Smooth muscle cell (in vitro differentiated cells): ENCODE measurements at regions not wholly inside any gene's neighbourhood (a gene's known extent, or its start where the extent isn't known, plus 50 kb on each side); places are given as distances from the start of the nearest gene placed in this dataset.

ENCODE experiments used
- DNase-seq: peaks from one replicate; lab custom pipeline; 2025; ENCODE audit not compliant: unreplicated experiment; lab: John Stamatoyannopoulos, UW
- H2AFZ ChIP-seq: fragments of 200-600 bp; sonication (generic); 2 replicates; pipeline ENCODE4 v1.6.0; 2016; ENCODE audit warnings: antibody characterized with exemption, low read depth, mild to moderate bottlenecking
- H3F3A ChIP-seq: fragments of 200-600 bp; sonication (generic); 2 replicates; pipeline ENCODE4 v1.6.0; 2017; ENCODE audit warnings: antibody characterized with exemption, low read depth
- H3K27ac ChIP-seq: fragments of 200-600 bp; sonication (generic); 2 replicates; pipeline ENCODE4 v1.5.1; 2016; ENCODE audit warnings: low read depth, mild to moderate bottlenecking
- H3K27me3 ChIP-seq: fragments of 200-600 bp; sonication (generic); 2 replicates; pipeline ENCODE4 v1.6.1; 2016; ENCODE audit warnings: low read depth, mild to moderate bottlenecking
- H3K36me3 ChIP-seq: fragments of 200-600 bp; sonication (generic); 2 replicates; pipeline ENCODE4 v1.5.1; 2016; ENCODE audit warnings: low read depth
- H3K4me1 ChIP-seq: fragments of 200-600 bp; sonication (generic); 2 replicates; pipeline ENCODE4 v1.5.1; 2016; ENCODE audit warnings: low read depth
- H3K4me2 ChIP-seq: fragments of 200-600 bp; sonication (generic); 2 replicates; pipeline ENCODE4 v1.6.0; 2016; ENCODE audit warnings: mild to moderate bottlenecking
- H3K4me3 ChIP-seq: fragments of 200-600 bp; sonication (generic); 2 replicates; pipeline ENCODE4 v1.5.1; 2016; ENCODE audit warnings: mild to moderate bottlenecking
- H3K79me2 ChIP-seq: fragments of 200-600 bp; sonication (generic); 2 replicates; pipeline ENCODE4 v1.6.0; 2016; ENCODE audit warnings: low read depth, mild to moderate bottlenecking
- H3K9ac ChIP-seq: fragments of 200-600 bp; sonication (generic); 2 replicates; pipeline ENCODE4 v1.6.0; 2016; ENCODE audit warnings: low read depth
- H3K9me3 ChIP-seq: fragments of 200-600 bp; sonication (generic); replicated peaks from 2 replicates; pipeline ENCODE4 v1.5.1; 2016; ENCODE audit warnings: low read depth
- H4K20me1 ChIP-seq: fragments of 200-600 bp; sonication (generic); 2 replicates; pipeline ENCODE4 v1.6.0; 2016; ENCODE audit warnings: low read depth
- CTCF ChIP-seq: fragments of 200-600 bp; sonication (generic); IDR thresholded peaks from 2 replicates; pipeline ENCODE4 v1.5.1; 2017; ENCODE audit warnings: borderline replicate concordance, mild to moderate bottlenecking, antibody characterized with exemption; ENCODE audit not compliant: insufficient read depth, poor library complexity, severe bottlenecking
- WGBS: methylation state at CpG from one replicate; pipeline ENCODE4 v1.1.7; 2016; ENCODE audit warnings: low lambda C conversion rate; 5-methylcytosine and 5-hydroxymethylcytosine counted together

GRCh38 chr4:147044241-147044640, 98.6 kb upstream of the TTC29 start:
- Histone ChIP-seq H3K9ac (no peak overlapping the region), H3K4me2 (no peak overlapping the region), H2AFZ (no peak overlapping the region), H3F3A (no peaks in the 10 kb centered on the region), H4K20me1 (no peaks in the 10 kb centered on the region), H3K79me2 (no peaks in the 10 kb centered on the region), H3K4me3 (no peak overlapping the region), H3K4me1 (no peaks in the 10 kb centered on the region), H3K36me3 (no peaks in the 10 kb centered on the region), H3K27me3 (no peaks in the 10 kb centered on the region), H3K27ac (no peak overlapping the region), H3K9me3 (no peaks in the 10 kb centered on the region)
- TF ChIP-seq CTCF = no peak
- no peak for DNase-seq
- WGBS = 79% methylated on average over 4 of the region's 4 CpGs

- no peaks in the 10 kb centered on the region for H3K4me1 ChIP-seq
- no peak overlapping the region for H3K4me2 ChIP-seq
- TF ChIP-seq CTCF = no peak
- H3K4me3 ChIP-seq = no peak overlapping the region
- H3K79me2 ChIP-seq = no peaks in the 10 kb centered on the region
- H3K36me3 ChIP-seq = no peaks in the 10 kb centered on the region
- no peak for DNase-seq
- no peaks in the 10 kb centered on the region for H3K9me3 ChIP-seq
- H2AFZ ChIP-seq = no peak overlapping the region
- H4K20me1 ChIP-seq = no peaks in the 10 kb centered on the region
- H3F3A ChIP-seq = no peaks in the 10 kb centered on the region
- H3K27me3 ChIP-seq = no peaks in the 10 kb centered on the region
- H3K9ac ChIP-seq = no peak overlapping the region
- no peak overlapping the region for H3K27ac ChIP-seq
- 95% methylated on average over 5 of the region's 5 CpGs for WGBS
Observed at GRCh38 chr4:147049946-147050345, 104.3 kb upstream of the TTC29 start.

GRCh38 chr4:147050356-147050765, 104.7 kb upstream of the TTC29 start:
- H3K4me3 ChIP-seq = no peak overlapping the region
- no peaks in the 10 kb centered on the region for H3K79me2 ChIP-seq
- no peak for DNase-seq
- no peak overlapping the region for H3K27ac ChIP-seq
- no peak overlapping the region for H3K4me2 ChIP-seq
- no peaks in the 10 kb centered on the region for H3K9me3 ChIP-seq
- no peak overlapping the region for H3K9ac ChIP-seq
- no peaks in the 10 kb centered on the region for H3K36me3 ChIP-seq
- no peaks in the 10 kb centered on the region for H4K20me1 ChIP-seq
- H2AFZ ChIP-seq = no peak overlapping the region
- WGBS = 67% methylated on average over 2 of the region's 2 CpGs
- H3F3A ChIP-seq = no peaks in the 10 kb centered on the region
- H3K27me3 ChIP-seq = no peaks in the 10 kb centered on the region
- H3K4me1 ChIP-seq = no peaks in the 10 kb centered on the region
- TF ChIP-seq CTCF = no peak

GRCh38 chr4:147052361-147052760, 106.7 kb upstream of the TTC29 start:
- Histone ChIP-seq H3K27me3 (no peaks in the 10 kb centered on the region), H3K27ac (no peak overlapping the region), H3K4me2 (no peak overlapping the region), H3K4me3 (no peak overlapping the region), H3K4me1 (peaks cover 3% of the 10 kb centered on the region), H3K36me3 (no peaks in the 10 kb centered on the region), H3K79me2 (no peaks in the 10 kb centered on the region), H3F3A (no peaks in the 10 kb centered on the region), H3K9me3 (no peaks in the 10 kb centered on the region), H3K9ac (no peak overlapping the region), H2AFZ (no peak overlapping the region), H4K20me1 (no peaks in the 10 kb centered on the region)
- TF ChIP-seq CTCF = no peak
- 69% methylated on average over 2 of the region's 2 CpGs for WGBS
- no peak for DNase-seq
